LNCaP clone FGC (cell line): ENCODE measurements at regions not wholly inside any gene's neighbourhood (a gene's known extent, or its start where the extent isn't known, plus 50 kb on each side); places are given as distances from the start of the nearest gene placed in this dataset.

Source experiments
- DNase-seq: peaks from one replicate; pipeline ENCODE4 v3.0.0-alpha.2; 2011; ENCODE audit warnings: low read depth
- H3K4me3 ChIP-seq: 2 replicates; pipeline ENCODE4 v1.5.1; 2011; ENCODE audit warnings: mild to moderate bottlenecking, low read depth, low read length, control low read depth
- TF ChIP-seq, protein P1 (sequence below): IDR thresholded peaks from 2 replicates; pipeline ENCODE4 v1.5.1; 2012; ENCODE audit warnings: mild to moderate bottlenecking; ENCODE audit not compliant: control insufficient read depth, insufficient read depth; ENCODE audit errors: extremely low read depth

DNA sequence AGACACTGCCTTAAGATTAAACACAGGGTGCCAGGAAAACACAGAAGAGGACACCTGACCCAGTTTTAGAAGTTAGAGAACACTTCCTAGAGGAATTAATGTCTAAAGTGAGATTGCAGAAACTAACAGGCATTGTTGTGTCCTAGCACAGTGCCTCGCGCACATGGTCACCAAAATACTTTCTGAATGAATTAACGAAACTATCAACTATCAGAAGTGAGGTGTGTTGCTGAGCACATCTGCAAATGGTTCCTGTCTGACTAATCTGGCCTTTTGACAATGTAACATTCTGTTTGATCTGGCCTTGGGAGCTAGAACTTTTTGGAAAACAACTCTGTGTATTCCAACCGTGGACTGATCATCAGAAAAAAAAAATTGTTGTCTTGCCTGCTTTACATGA lies 556.8 kb upstream of the LCORL start:
- TF ChIP-seq, protein P1, sequence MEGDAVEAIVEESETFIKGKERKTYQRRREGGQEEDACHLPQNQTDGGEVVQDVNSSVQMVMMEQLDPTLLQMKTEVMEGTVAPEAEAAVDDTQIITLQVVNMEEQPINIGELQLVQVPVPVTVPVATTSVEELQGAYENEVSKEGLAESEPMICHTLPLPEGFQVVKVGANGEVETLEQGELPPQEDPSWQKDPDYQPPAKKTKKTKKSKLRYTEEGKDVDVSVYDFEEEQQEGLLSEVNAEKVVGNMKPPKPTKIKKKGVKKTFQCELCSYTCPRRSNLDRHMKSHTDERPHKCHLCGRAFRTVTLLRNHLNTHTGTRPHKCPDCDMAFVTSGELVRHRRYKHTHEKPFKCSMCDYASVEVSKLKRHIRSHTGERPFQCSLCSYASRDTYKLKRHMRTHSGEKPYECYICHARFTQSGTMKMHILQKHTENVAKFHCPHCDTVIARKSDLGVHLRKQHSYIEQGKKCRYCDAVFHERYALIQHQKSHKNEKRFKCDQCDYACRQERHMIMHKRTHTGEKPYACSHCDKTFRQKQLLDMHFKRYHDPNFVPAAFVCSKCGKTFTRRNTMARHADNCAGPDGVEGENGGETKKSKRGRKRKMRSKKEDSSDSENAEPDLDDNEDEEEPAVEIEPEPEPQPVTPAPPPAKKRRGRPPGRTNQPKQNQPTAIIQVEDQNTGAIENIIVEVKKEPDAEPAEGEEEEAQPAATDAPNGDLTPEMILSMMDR, result no peak
- no peak overlapping the region for H3K4me3 ChIP-seq
- no peak for DNase-seq

GRCh38 chr4:18572481-18572880 lies 550.9 kb upstream of the LCORL start:
- TF ChIP-seq, protein P1, result no peak
- DNase-seq, result no peak
- no peak overlapping the region for H3K4me3 ChIP-seq

GRCh38 chr4:18571301-18571761 lies 549.8 kb upstream of the LCORL start:
- TF ChIP-seq, protein P1, result no peak
- no peak for DNase-seq
- H3K4me3 ChIP-seq, result no peak overlapping the region

- no peak overlapping the region for H3K4me3 ChIP-seq
- TF ChIP-seq, protein P1, result no peak
- no peak for DNase-seq
Observed at GRCh38 chr4:18570370-18570769, 548.8 kb upstream of the LCORL start.

GRCh38 chr4:18568600-18568999 lies 547.0 kb upstream of the LCORL start:
- DNase-seq, result no peak
- TF ChIP-seq, protein P1, result peak; percentile 22; the same call in 1 of the 2 replicates
- no peak overlapping the region for H3K4me3 ChIP-seq

DNA sequence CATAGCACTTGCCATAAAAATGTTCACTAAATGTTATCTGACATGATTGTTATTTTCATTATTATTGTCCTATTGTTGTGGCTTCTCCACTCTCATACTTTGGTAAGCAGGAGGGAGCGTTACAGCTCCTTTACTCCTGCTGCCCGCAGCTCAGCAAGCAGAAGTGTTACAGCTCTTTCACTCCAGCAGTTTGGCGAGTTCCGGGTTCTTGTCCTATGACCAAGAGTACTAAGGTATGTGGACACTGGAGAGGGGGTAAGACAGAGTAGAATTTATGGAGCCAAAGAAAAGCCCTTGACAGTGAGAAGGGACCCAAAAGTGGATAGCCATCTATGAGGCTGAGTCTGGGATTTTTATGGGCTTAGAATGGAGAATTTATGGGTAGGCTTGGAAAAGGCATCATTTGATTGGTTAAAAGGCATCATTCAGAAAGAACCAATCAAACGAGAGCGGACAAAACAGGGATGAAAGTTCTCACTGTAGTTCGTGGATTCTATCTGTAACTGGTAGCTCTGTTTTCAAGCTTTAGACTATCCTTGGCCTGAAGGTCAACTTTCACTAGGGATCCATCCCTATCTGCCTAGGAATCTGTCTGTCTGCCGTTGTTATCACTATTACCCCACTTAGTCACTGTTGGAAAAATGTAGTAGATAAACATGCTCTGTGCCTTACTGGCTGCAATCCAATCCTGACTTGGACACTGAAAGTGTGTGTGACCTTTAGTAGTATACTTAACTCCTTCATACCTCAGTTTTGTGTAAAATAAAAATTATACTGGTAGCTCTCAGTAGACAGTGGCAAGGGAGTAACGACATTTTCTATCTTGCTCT lies 545.6 kb upstream of the LCORL start:
- H3K4me3 ChIP-seq, result no peak overlapping the region
- TF ChIP-seq, protein P1, result no peak
- peak; percentile 13 for DNase-seq

GRCh38 chr4:18559492-18559891 lies 537.9 kb upstream of the LCORL start:
- DNase-seq, result no peak
- TF ChIP-seq, protein P1, result no peak
- H3K4me3 ChIP-seq, result no peak overlapping the region
